ENCODE measurements at regions not wholly inside any gene's neighbourhood (a gene's known extent, or its start where the extent isn't known, plus 50 kb on each side); places are given as distances from the start of the nearest gene placed in this dataset.
A peak's percentile ranks its signal among the peaks of the same experiment; 100 is the strongest.

- no peak for DNase-seq (ENCODE audit: low read depth)
These were observed 134.4 kb upstream of the SLC1A4 start for GRCh38 chr2:64854773-64855237.

DNA sequence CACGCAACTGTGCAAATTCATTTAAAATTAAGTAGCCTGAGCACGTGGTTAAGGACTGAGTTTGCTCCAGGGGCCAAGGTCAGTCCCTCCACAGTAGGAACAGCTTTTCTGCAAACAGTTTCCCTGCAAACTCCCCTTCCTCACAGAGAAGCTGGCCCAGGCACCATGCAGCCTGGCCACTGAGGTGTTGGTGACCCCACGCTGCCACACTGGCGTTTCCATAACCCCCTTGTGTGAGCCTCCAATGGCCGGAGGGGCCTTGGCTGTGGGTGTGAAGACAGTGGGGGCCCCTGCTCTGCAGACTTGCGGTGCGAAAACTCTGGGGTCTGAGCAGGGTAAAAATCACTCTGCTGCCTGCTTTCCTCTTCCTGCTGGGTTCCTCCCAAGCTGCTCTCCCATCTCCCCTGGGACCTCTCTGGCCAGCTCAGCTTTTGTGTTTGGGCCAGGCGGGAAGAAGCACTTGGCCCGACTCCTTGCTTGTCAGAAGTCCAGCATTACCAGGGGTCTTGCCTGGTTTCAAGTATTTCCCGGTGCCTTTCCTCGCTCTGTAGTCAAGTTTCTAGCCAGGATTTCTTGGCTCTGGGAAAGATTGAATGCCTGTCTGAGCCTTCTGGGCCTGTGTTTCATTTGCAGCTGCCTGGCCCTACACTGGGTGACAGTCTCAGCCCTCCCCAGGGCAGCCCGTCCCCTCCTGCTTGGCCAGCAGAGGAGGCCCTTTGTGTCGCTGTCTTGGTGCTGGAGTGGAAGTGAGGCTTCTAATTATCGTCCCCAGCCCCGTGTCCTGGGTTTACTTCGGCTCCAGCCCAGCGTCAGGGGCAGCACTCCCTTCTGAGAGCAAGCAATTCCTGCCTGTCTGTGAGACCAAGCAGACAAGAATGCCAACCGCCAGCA, 131.4 kb upstream of the SLC1A4 start:
- no peak for DNase-seq (ENCODE audit: low read depth)

GRCh38 chr2:64858541-64859311, 130.5 kb upstream of the SLC1A4 start:
- DNase-seq (ENCODE audit: low read depth) = no peak

DNA sequence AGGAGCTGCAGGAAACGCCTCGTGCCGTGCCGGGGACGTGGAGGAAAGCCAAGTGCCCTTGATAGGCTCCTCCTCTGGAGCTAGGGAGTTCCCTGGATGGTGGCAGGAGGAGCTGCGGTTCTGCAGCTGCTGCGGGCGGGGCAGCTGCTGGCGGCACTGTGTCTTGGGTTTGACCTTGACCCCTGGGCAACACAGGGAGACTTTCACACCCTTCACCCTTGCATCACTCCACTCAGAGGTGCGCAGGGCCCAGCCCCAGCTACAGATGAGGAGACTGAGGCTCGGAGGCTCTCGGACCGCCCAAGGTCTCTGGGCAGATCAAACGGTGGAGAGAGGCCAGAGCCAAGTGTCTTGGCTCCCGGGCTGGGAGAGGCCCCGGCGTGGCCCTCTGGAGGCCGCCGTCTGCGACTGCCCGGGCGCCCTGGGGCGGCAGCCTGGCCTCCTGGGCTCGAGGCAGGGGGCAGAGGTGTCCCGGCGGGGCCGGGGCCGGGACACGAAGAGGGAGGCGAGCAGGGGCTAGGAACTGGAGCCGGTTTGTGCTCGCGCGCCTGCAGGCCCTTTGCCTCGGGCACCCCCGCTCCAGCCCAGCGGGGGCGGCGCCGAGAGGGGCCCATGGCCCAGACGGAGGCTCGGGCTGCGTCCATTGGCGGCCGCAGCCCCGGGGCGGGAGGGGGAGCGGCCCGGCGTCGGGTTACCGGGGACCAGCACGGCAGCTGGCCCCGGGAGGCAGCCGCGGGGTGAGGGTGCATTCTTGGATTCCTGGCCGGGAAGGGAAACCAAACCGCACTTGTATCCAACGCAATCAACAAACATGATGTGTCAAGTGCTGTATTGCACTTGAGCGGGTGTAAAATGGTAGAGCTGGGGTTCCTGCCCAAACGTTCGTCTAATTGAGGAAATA, 129.6 kb upstream of the SLC1A4 start:
- DNase-seq (ENCODE audit: low read depth) = no peak

- no peak for DNase-seq (ENCODE audit: low read depth)
These were observed 128.8 kb upstream of the SLC1A4 start for GRCh38 chr2:64860276-64860885.

- DNase-seq (ENCODE audit: low read depth) = no peak
These were observed 128.3 kb upstream of the SLC1A4 start for GRCh38 chr2:64860936-64861335.

DNA sequence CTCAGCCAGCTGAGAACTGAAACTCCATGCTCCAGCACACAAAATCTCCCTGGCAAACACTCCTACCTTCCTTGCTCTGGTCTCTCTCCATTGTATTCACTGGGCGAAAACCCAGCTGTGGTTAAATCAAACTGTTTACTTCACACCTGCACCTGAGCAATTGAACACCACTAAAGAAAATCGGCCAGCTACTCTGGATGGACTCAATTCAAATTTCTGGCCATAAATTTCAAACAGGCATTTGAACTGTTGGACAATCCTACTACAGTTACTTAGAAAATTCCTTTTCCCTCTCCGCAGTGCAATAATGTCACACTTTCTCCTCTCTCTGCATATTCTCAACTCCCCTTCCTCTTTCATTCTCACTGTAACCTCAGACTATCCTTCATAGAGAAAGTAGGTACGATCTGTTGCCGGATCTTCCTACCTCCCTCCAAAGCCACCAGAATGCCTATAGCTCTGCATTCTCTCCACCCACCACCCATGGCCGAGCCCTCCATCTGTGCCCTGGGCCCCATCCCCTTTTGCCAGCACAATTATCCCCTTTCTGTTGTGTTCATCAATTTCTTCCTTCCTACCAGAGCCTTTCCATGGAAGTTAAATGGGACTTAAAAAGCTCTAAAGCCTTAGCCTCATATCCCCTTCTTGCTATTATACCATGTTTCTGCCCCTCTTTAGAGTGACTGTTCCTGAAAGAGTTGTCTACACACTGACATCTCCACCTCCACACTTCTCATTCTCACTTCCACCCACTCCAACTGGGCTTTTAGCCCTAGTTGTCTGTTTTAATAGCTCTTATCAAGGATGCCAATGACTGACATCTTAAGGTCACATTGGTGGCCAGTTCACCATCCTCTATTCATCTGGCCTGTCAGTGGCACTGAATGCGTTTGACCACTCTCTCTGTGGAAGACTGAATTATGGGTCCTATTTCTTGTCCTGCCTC, 127.5 kb upstream of the SLC1A4 start:
- no peak for DNase-seq (ENCODE audit: low read depth)

- DNase-seq (ENCODE audit: low read depth) = no peak
These were observed 126.6 kb upstream of the SLC1A4 start for GRCh38 chr2:64862623-64863022.

DNA sequence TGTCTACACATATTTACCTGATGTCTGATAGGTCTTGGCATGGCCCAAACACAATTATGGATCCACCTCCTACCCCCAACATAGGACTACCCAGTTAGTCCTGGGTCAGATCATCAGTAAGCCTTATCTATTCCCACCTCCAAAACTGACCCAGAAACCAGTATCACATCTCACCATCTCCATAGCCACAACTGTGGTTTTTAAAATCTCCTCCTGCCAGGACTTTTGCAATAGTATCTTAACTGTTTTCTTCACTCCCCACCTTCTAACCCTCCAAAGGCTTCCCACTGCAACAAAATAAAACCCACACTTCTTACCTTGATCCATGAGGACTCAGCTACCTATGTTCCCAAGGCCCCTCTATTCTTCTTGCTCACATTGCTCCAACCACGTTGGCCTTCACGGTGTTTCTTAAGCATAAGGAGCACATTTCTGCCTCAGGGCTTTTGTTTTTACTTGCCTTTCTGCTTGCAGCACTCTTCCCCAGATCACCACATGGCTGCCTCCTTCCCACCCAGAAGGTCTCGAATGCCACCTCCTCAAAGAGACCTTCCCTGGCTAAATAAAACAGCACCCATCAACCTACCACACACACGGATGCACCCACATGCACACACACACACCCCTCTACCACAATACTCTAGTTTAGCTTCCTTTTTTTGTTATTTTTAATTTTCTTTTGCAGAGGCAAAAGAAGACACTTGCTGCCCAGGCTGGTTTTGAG, 125.9 kb upstream of the SLC1A4 start:
- no peak for DNase-seq (ENCODE audit: low read depth)

DNA sequence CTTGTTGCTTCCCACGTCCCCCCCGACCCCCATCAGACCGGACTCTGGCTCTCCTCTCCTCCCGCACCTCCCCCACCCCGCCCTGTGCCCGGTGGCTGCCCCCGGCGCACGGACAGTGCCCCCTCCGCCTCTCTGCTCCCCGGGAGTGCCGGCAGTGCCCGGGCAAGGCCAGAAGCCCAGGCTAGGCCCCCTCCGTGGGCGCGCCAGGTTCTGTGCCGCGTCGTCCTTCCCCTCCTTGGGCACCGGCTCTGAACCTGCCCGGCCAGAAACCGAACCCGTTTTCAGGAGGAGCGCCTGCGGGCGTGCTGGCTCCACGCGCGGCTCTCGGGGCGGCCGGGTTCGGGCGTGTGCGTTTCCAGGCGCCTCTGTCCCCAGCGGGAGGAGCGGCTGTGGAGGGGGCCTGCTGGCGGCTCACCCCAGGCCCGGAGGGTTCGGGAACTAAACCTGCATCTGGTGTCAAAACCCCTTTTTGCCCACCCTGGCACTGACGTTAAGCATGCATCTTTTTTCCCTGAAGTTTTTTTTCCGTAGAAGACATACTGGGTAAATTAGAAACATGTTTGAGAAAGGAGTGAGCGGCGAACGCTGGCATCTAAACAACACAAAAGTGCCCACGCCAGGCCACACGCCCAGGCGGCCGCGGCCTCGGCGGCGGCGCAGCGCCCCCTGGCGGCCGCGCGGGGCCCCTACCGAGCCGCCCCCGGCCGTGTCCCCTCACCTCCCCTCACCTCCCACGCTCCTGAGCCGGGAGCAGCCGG, 123.9 kb upstream of the SLC1A4 start:
- DNase-seq (ENCODE audit: low read depth) = peak; percentile 55

DNA sequence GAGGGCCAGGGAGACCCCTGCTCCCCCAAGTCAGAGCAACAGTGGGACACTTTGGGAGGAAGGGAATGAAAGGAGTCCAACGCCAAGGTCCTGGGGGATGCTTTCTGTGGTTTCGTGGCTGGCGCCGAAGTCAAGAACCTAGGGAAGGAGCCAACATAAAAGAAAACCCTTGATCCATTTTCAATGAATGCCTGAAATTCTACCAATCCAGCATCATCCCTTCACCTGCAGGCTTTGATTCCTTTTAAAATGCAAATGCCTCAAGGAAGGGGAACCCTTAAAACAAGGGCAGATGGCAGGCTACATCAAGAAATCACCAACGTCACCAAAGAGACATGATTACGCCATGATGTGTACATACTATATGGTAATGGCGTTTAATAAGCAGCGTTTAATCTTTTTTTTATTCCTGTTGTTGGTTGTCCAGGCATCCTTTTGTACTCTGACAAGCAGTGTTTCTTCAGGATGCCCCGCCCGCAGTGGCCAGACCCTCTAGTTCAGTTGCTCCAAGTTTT, 123.3 kb upstream of the SLC1A4 start:
- no peak for DNase-seq (ENCODE audit: low read depth)

DNA sequence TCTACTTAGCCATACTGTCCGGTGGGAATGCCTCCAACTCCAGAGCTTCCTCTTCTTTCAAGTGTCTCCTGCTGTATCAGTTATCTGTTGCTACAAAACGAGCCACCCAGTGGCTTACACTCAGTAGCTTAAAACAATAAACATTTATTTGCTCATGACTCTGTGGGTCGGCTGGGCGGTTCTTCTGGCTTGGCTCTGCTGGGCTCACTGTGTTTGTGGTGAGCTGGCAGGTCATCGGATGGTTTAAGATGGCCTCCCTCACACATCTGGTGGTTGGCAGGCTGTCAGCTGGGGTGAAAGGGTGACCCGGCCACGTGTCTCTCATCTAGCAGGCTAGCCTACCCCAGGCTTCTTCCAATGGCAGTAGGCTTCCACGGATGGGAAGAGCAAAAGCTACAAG, 122.4 kb upstream of the SLC1A4 start:
- no peak for DNase-seq (ENCODE audit: low read depth)

- no peak for DNase-seq (ENCODE audit: low read depth)
These were observed 121.8 kb upstream of the SLC1A4 start for GRCh38 chr2:64867253-64867996.

DNA sequence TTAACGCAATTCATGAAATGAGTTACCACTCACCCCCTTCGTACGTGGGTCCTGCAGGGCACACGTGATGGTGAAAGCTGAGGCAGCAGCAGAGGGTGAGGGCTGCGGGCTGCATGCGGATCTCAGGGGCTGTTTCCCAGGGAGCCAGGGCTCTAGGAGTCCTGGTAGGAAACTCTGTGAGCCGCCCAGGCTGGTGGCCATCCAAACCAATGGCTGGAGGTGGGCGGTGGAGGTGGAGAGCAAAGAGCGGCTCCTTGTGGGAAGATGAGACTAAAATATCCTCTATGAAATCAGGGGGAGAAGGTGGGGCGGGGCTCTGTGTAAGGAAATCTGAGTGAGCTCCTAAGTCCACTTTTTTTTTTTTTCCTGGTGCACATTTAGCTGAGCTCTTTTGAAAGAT, 120.1 kb upstream of the SLC1A4 start:
- DNase-seq (ENCODE audit: low read depth) = no peak

- peak; percentile 60 for DNase-seq (ENCODE audit: low read depth)
These were observed 115.7 kb upstream of the SLC1A4 start for GRCh38 chr2:64873472-64873924.

GRCh38 chr2:64874593-64874992, 114.6 kb upstream of the SLC1A4 start:
- no peak for DNase-seq (ENCODE audit: low read depth)

GRCh38 chr2:64875368-64875767, 113.8 kb upstream of the SLC1A4 start:
- no peak for DNase-seq (ENCODE audit: low read depth)

GRCh38 chr2:64876137-64876647, 113.0 kb upstream of the SLC1A4 start:
- no peak for DNase-seq (ENCODE audit: low read depth)
